B cell (primary cell): ENCODE measurements at regions not wholly inside any gene's neighbourhood (a gene's known extent, or its start where the extent isn't known, plus 50 kb on each side); places are given as distances from the start of the nearest gene placed in this dataset.

Source experiments
- ATAC-seq: fragments of 200-7000 bp; cut with Tn5 transposase; one replicate; pipeline ENCODE4 v1.10.0; 2021; ENCODE audit warnings: low read depth, mild to moderate bottlenecking, moderate number of reproducible peaks, moderate library complexity
- CTCF ChIA-PET: fragments of 350-600 bp; sonication (Branson Sonifier 250); formaldehyde crosslinking; loops from one replicate; lab custom pipeline; 2021; ENCODE audit warnings: antibody characterized with exemption, inconsistent platforms; lab: Charles Lee
- POLR2A ChIA-PET: fragments of 350-600 bp; sonication (Branson Sonifier 250); formaldehyde crosslinking; loops from one replicate; lab custom pipeline; 2021; ENCODE audit warnings: antibody characterized with exemption; lab: Charles Lee
- DNase-seq: peaks from one replicate; pipeline ENCODE4 v3.0.0; 2013
- H2AFZ ChIP-seq: 2 replicates; pipeline ENCODE4 v1.6.1; 2012; ENCODE audit warnings: mild to moderate bottlenecking, low read depth, low read length; ENCODE audit not compliant: insufficient read depth, poor library complexity, severe bottlenecking
- H3K27ac ChIP-seq, 2 donors: 1 replicate in 1 of 2; 2 replicates in 1 of 2; pipeline ENCODE4 v1.5.1; 2012 to 2013; ENCODE audit warnings: low read length in 2 of 2, mild to moderate bottlenecking in 2 of 2, moderate library complexity in 1 of 2
- H3K27me3 ChIP-seq, 4 experiments: fragments of 200-600 bp in 1 of 4; sonication (generic) in 1 of 4; replicated peaks in 1 of 4; 1 replicate in 2 of 4; 2 replicates in 2 of 4; pipeline versions ENCODE4 v1.6.1 to v1.7.0; 2013 to 2016; ENCODE audit warnings: low read length in 3 of 4, mild to moderate bottlenecking in 2 of 4, mixed read lengths in 1 of 4, moderate library complexity in 1 of 4; ENCODE audit not compliant: insufficient read depth in 4 of 4, control insufficient read depth in 3 of 4; ENCODE audit errors: control extremely low read depth in 1 of 4
- H3K36me3 ChIP-seq, 2 experiments: replicated peaks in 1 of 2; 1 replicate in 1 of 2; 2 replicates in 1 of 2; pipeline versions ENCODE4 v1.6.1 to v1.7.1; 2013; ENCODE audit warnings: low read length in 1 of 2; ENCODE audit not compliant: insufficient read depth in 2 of 2, control insufficient read depth in 1 of 2; ENCODE audit errors: control extremely low read depth in 1 of 2, extremely low read depth in 1 of 2
- H3K4me1 ChIP-seq, 2 donors: fragments of 200-600 bp in 1 of 2; sonication (generic) in 1 of 2; 1 replicate in 1 of 2; 2 replicates in 1 of 2; pipeline versions ENCODE4 v1.5.1 to v1.6.1; 2013 to 2017; ENCODE audit warnings: low read length in 2 of 2; ENCODE audit not compliant: control insufficient read depth in 2 of 2, insufficient read depth in 2 of 2
- H3K4me2 ChIP-seq: replicated peaks from 2 replicates; pipeline ENCODE3; 2012; ENCODE audit warnings: mild to moderate bottlenecking, low read depth, low read length; ENCODE audit not compliant: poor library complexity, severe bottlenecking
- H3K4me3 ChIP-seq, 5 experiments: fragments of 200-600 bp in 1 of 5; sonication (generic) in 1 of 5; 1 replicate in 3 of 5; 2 replicates in 2 of 5; pipeline versions ENCODE4 v1.5.1 to v1.7.0; 2011 to 2016; ENCODE audit warnings: low read length in 4 of 5, mild to moderate bottlenecking in 4 of 5, low read depth in 2 of 5, control low read depth in 1 of 5, moderate library complexity in 1 of 5; ENCODE audit not compliant: insufficient read depth in 1 of 5; ENCODE audit errors: control extremely low read depth in 1 of 5, extremely low read depth in 1 of 5
- H3K79me2 ChIP-seq: fragments of 200-600 bp; sonication (generic); one replicate; pipeline ENCODE4 v1.6.0; 2016; ENCODE audit warnings: low read length; ENCODE audit not compliant: control insufficient read depth, insufficient read depth
- H3K9ac ChIP-seq: fragments of 200-600 bp; sonication (generic); 2 replicates; pipeline ENCODE4 v1.6.1; 2017; ENCODE audit warnings: mild to moderate bottlenecking, low read length, moderate library complexity
- H3K9me3 ChIP-seq, 3 donors: one replicate each; pipeline versions ENCODE4 v1.6.1 to v1.7.1; 2013; ENCODE audit warnings: low read length in 2 of 3; ENCODE audit not compliant: control insufficient read depth in 2 of 3, insufficient read depth in 1 of 3; ENCODE audit errors: control extremely low read depth in 1 of 3
- H4K20me1 ChIP-seq: 2 replicates; pipeline ENCODE4 v1.6.0; 2012; ENCODE audit warnings: mild to moderate bottlenecking, low read length; ENCODE audit not compliant: insufficient read depth, control insufficient read depth, poor library complexity, severe bottlenecking
- H3K27ac Mint-ChIP-seq: one replicate; pipeline ENCODE4 v1.8.0; 2021; ENCODE audit warnings: mixed read lengths
- H3K27me3 Mint-ChIP-seq: one replicate; pipeline ENCODE4 v1.8.0; 2021; ENCODE audit warnings: mixed read lengths
- H3K4me1 Mint-ChIP-seq: one replicate; pipeline ENCODE4 v1.8.0; 2021; ENCODE audit warnings: mixed read lengths
- H3K4me3 Mint-ChIP-seq: one replicate; pipeline ENCODE4 v1.8.0; 2021; ENCODE audit warnings: mixed read lengths
- H3K9me3 Mint-ChIP-seq: one replicate; pipeline ENCODE4 v1.8.0; 2022; ENCODE audit warnings: mixed read lengths; ENCODE audit not compliant: insufficient read depth
- EZH2 ChIP-seq: IDR thresholded peaks from 2 replicates; pipeline ENCODE4 v1.6.1; 2012; ENCODE audit warnings: borderline replicate concordance, low read depth, mild to moderate bottlenecking, moderate library complexity, low read length; ENCODE audit not compliant: insufficient read depth, poor library complexity, severe bottlenecking
- WGBS: methylation state at CpG from one replicate; pipeline ENCODE4 v1.1.5; 2013; ENCODE audit warnings: missing lambda C conversion rate; ENCODE audit not compliant: insufficient coverage; 5-methylcytosine and 5-hydroxymethylcytosine counted together
- intact Hi-C: fragments of 100-400 bp; cut with micrococcal nuclease; formaldehyde crosslinking; loops from one replicate; pipeline ENCODE4 v1.10.0; 2022
- TF ChIP-seq, protein P1 (sequence below): fragments of 200-600 bp; IDR thresholded peaks from one replicate; pipeline ENCODE4 v1.8.0; 2022; ENCODE audit warnings: antibody characterized with exemption, mild to moderate bottlenecking

DNA sequence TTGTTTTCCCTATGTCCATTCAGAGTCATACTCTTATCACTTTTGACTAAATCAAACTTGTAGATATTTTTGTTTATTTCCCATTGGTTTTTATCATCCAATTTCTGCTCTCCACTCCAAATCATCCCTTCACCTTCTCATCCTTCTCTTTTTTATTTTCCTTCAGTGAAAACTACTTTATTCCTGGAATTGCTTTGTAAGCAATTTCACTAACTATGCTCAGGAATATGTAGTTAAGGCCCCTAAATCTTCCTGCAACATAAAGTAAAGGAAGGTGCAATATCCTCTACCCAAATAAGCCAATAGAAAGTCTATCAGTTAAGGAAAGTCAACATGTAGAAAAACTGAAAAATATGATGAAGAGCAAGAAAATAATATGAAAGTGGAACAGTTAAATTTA, 308.4 kb downstream of the SEC23A start:
- Histone ChIP-seq H3K4me3 (no peak overlapping the region), H3K9me3 (no peaks in the 10 kb centered on the region), H2AFZ (no peak overlapping the region), H3K27ac (no peak overlapping the region), H4K20me1 (no peaks in the 10 kb centered on the region), H3K36me3 (no peaks in the 10 kb centered on the region), H3K27me3 (no peaks in the 10 kb centered on the region), H3K79me2 (no peaks in the 10 kb centered on the region), H3K4me1 (no peaks in the 10 kb centered on the region), H3K9ac (no peak overlapping the region), H3K4me2 (no peak overlapping the region)
- Mint-ChIP-seq H3K27ac (no peak overlapping the region), H3K4me3 (no peak overlapping the region), H3K4me1 (no peaks in the 10 kb centered on the region), H3K9me3 (no peaks in the 10 kb centered on the region), H3K27me3 (no peaks in the 10 kb centered on the region)
- intact Hi-C loops: no loop called here
- ATAC-seq: no peak
- TF ChIP-seq, protein P1, sequence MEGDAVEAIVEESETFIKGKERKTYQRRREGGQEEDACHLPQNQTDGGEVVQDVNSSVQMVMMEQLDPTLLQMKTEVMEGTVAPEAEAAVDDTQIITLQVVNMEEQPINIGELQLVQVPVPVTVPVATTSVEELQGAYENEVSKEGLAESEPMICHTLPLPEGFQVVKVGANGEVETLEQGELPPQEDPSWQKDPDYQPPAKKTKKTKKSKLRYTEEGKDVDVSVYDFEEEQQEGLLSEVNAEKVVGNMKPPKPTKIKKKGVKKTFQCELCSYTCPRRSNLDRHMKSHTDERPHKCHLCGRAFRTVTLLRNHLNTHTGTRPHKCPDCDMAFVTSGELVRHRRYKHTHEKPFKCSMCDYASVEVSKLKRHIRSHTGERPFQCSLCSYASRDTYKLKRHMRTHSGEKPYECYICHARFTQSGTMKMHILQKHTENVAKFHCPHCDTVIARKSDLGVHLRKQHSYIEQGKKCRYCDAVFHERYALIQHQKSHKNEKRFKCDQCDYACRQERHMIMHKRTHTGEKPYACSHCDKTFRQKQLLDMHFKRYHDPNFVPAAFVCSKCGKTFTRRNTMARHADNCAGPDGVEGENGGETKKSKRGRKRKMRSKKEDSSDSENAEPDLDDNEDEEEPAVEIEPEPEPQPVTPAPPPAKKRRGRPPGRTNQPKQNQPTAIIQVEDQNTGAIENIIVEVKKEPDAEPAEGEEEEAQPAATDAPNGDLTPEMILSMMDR: no peak
- no peak for TF ChIP-seq EZH2
- no peak for DNase-seq
- POLR2A ChIA-PET: no interaction called here
- CTCF ChIA-PET: no interaction called here

DNA sequence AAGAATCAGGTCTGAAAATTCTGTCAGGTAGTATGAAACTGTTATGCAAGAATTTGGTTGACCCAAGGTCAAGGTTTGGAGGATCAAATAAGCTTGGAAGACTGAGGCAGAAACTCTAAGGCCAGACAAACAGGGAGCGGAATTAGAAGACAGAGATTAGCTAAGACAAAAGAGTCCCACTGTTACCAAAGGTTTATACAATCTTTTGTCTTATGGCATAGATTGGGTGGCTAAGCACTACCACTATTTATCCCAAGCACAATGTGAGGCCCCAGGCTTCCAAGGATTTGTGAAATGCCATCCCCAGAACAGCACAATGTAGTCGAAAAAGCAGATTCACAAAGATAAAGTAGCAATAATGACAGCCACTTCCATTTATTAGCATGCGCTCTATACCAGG, 311.2 kb downstream of the SEC23A start:
- no peak for ATAC-seq
- no peak overlapping the region for H3K27ac Mint-ChIP-seq
- no peaks in the 10 kb centered on the region for H3K4me1 Mint-ChIP-seq
- Histone ChIP-seq H4K20me1 (no peaks in the 10 kb centered on the region), H3K4me2 (no peak overlapping the region), H3K9me3 (no peaks in the 10 kb centered on the region), H2AFZ (no peak overlapping the region), H3K79me2 (no peaks in the 10 kb centered on the region), H3K27ac (no peak overlapping the region), H3K36me3 (no peaks in the 10 kb centered on the region), H3K4me1 (no peaks in the 10 kb centered on the region), H3K4me3 (no peak overlapping the region), H3K27me3 (no peaks in the 10 kb centered on the region), H3K9ac (no peak overlapping the region)
- no peaks in the 10 kb centered on the region for H3K9me3 Mint-ChIP-seq
- ChIA-PET CTCF (no interaction called here), POLR2A (no interaction called here)
- no peak overlapping the region for H3K4me3 Mint-ChIP-seq
- no peak for DNase-seq
- WGBS: 78% methylated on average over 2 of the region's 3 CpGs
- no peaks in the 10 kb centered on the region for H3K27me3 Mint-ChIP-seq
- TF ChIP-seq EZH2: no peak
- TF ChIP-seq, protein P1: no peak
- intact Hi-C loops: no loop called here
